BJ (cell line): ENCODE measurements at regions not wholly inside any gene's neighbourhood (a gene's known extent, or its start where the extent isn't known, plus 50 kb on each side); places are given as distances from the start of the nearest gene placed in this dataset.
"Not testable (repeated sequence)": the region's sequence is repeated elsewhere in the genome, so short reads cannot be mapped to it uniquely, and the experiment has no call there.

ENCODE experiments used
- CTCF ChIA-PET: fragments of 350-600 bp; formaldehyde crosslinking; extraction: SDS; loops from one replicate; lab custom pipeline; 2021; ENCODE audit warnings: antibody characterized with exemption, inconsistent platforms; lab: Yijun Ruan, JAX
- POLR2A ChIA-PET: fragments of 300-600 bp; sonication (Branson Sonifier 250); formaldehyde crosslinking; extraction: SDS; loops from one replicate; lab custom pipeline; 2021; ENCODE audit warnings: antibody characterized with exemption; lab: Charles Lee
- DNase-seq: peaks from one replicate; pipeline ENCODE4 v3.0.0-alpha.2; 2011; ENCODE audit warnings: low read depth
- H3K27me3 ChIP-seq: 2 replicates; pipeline ENCODE4 v1.6.0; 2011; ENCODE audit warnings: low read length; ENCODE audit not compliant: control insufficient read depth, insufficient read depth
- H3K36me3 ChIP-seq: 2 replicates; pipeline ENCODE4 v1.5.1; 2011; ENCODE audit warnings: low read length; ENCODE audit not compliant: control insufficient read depth, insufficient read depth
- H3K4me3 ChIP-seq: 2 replicates; pipeline ENCODE4 v1.5.1; 2011; ENCODE audit warnings: low read depth, mild to moderate bottlenecking, control low read depth, low read length
- TF ChIP-seq, protein P1 (sequence below): IDR thresholded peaks from 2 replicates; pipeline ENCODE4 v1.5.1; 2011; ENCODE audit warnings: low read depth, mild to moderate bottlenecking, control low read depth, inconsistent platforms, low read length, moderate library complexity; ENCODE audit not compliant: insufficient read depth

DNA sequence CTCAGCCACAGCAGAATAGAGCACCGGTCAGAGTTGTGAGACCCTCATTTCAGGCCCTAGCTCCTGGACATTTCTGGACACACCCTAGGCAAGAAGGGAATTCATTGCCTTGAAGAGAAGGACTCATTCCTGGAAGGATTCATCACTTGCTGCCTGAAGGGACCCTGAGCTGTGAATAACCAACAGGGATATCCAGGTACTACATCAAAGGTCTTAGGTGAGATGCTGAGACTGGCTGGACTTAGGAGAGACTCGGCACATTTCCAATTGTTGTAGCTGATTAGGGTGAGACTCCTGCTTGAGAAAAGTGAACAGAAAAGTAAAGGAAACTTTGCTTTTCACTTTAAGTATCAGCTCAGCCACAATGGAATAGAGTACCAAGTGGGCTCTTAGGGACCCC, 208.1 kb upstream of the CDKN2B start:
- no peaks in the 10 kb centered on the region for H3K27me3 ChIP-seq
- DNase-seq: no peak
- no peak overlapping the region for H3K4me3 ChIP-seq
- H3K36me3 ChIP-seq: no peaks in the 10 kb centered on the region
- CTCF ChIA-PET: interaction anchor here (0.6 to 1.2 kb wide), 3 partner anchors 12 to 151 kb away, joined by 3 to 4 read pairs (median 3); no protein-coding TSS in a partner anchor
- TF ChIP-seq, protein P1, sequence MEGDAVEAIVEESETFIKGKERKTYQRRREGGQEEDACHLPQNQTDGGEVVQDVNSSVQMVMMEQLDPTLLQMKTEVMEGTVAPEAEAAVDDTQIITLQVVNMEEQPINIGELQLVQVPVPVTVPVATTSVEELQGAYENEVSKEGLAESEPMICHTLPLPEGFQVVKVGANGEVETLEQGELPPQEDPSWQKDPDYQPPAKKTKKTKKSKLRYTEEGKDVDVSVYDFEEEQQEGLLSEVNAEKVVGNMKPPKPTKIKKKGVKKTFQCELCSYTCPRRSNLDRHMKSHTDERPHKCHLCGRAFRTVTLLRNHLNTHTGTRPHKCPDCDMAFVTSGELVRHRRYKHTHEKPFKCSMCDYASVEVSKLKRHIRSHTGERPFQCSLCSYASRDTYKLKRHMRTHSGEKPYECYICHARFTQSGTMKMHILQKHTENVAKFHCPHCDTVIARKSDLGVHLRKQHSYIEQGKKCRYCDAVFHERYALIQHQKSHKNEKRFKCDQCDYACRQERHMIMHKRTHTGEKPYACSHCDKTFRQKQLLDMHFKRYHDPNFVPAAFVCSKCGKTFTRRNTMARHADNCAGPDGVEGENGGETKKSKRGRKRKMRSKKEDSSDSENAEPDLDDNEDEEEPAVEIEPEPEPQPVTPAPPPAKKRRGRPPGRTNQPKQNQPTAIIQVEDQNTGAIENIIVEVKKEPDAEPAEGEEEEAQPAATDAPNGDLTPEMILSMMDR: no peak
- POLR2A ChIA-PET: no interaction called here

DNA sequence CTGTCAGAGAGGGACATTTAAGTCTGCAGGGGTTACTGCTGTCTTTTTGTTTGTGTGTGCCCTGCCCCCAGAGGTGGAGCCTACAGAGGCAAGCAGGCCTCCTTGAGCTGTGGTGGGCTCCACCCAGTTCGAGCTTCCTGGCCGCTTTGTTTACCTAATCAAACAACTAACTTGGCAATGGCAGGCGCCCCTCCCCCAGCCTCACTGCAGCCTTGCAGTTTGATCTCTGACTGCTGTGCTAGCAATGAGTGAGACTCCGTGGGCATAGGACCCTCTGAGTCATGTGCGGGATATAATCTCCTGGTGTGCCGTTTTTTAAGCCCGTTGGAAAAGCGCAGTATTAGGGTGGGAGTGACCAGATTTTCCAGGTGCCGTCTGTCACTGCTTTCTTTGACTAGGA, 216.8 kb upstream of the CDKN2B start:
- DNase-seq, H3K36me3 ChIP-seq, CTCF ChIA-PET, POLR2A ChIA-PET, H3K27me3 ChIP-seq, H3K4me3 ChIP-seq: not testable (repeated sequence)

DNA sequence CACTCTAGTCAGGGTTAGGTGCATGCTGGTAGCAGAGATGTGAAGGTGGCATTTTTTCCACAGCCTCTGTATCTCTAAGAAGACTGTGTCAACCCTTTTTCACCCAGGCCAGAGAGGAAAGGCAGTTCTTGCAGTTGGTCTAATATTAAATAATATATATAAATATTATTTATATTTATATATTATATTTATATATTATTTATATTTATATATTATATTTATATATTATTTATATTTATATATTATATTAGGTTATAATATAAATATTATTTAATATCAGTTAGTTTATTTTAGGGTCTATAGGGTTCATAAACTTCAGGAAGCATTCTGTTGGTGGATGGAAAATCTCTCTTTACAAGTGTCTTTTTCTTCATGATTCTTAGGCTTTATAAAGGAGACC, 218.6 kb upstream of the DMRTA1 start:
- no peak for DNase-seq
- ChIA-PET POLR2A (no interaction called here), CTCF (interaction anchor here (0.8 to 2.2 kb wide), 5 partner anchors 16 to 416 kb away, joined by 3 to 7 read pairs (median 5); no protein-coding TSS in a partner anchor)
- Histone ChIP-seq H3K27me3 (no peaks in the 10 kb centered on the region), H3K36me3 (no peaks in the 10 kb centered on the region), H3K4me3 (no peak overlapping the region)
- TF ChIP-seq, protein P1: no peak

DNA sequence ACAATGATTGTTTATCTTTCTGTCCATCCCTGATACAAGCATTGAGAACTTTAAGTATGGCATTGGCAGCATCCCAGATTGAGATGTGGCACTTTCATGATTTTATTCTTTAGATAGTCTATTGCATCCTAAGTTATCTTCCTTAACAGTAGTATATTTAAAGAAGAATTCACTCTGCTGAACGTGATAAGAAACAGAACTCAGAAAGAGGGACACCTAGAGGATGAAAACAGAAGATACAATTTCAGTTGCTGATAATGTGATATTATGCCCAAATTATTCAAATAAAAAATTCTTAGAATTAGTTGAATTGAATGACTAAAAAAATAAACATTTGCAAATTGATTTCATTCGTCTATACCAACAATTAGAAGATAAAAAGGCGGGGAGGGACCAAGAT, 218.1 kb upstream of the DMRTA1 start:
- no peak for DNase-seq
- H3K27me3 ChIP-seq: no peaks in the 10 kb centered on the region
- no peaks in the 10 kb centered on the region for H3K36me3 ChIP-seq
- ChIA-PET POLR2A (no interaction called here), CTCF (interaction anchor here (0.8 to 2.5 kb wide), 8 partner anchors 10 to 416 kb away, joined by 3 to 14 read pairs (median 4); no protein-coding TSS in a partner anchor)
- TF ChIP-seq, protein P1: peak; percentile 35
- no peak overlapping the region for H3K4me3 ChIP-seq

DNA sequence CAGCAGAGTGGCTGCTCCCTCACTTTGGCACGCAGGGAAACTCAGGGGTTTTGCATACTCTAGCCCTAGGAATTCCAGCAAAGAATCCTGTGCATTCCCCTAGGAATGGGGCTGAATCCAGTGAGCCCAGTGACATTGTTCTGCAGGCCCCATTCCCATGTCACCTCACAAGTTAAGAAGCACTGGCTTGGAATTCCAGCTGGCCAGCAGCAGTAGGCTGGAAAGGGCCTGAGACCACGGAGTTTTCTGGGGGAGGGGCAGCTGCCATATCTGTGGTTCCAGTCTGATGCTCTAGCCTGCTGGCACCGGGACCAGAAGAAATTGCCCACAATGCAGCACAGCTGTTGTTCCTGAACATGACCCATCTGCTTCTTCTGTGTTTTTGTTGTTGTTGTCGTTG, 217.6 kb upstream of the DMRTA1 start:
- DNase-seq: no peak
- ChIA-PET CTCF (interaction anchor here (0.6 to 2.5 kb wide), 8 partner anchors 9 to 417 kb away, joined by 3 to 14 read pairs (median 4); no protein-coding TSS in a partner anchor), POLR2A (no interaction called here)
- H3K36me3 ChIP-seq: no peaks in the 10 kb centered on the region
- no peak overlapping the region for H3K4me3 ChIP-seq
- TF ChIP-seq, protein P1: no peak
- no peaks in the 10 kb centered on the region for H3K27me3 ChIP-seq

DNA sequence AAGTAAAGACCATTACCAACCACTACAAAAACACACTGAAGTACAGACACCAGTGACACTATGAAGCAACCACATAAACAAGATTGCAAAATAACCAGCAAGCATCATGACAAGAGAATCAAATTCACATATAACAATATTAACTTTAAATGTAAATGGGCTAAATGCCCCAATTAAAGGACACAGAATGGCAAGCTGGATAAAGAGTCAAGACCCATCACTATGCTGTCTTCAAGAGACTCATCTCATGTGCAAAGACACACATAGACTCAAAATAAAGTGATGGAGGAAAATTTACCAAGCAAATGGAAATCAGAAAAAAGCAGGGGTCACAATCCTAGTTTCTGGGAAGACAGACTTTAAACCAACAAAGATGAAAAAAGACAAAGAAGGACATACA, 215.3 kb upstream of the DMRTA1 start:
- ChIA-PET POLR2A (interaction anchor here (0.8 kb wide), 1 partner anchor 414 kb away, joined by 3 read pairs; no protein-coding TSS in a partner anchor), CTCF (interaction anchor here (0.7 to 2.9 kb wide), 3 partner anchors 223 to 417 kb away, joined by 3 to 10 read pairs (median 4); no protein-coding TSS in a partner anchor)
- not testable (repeated sequence) for H3K4me3 ChIP-seq, H3K27me3 ChIP-seq, DNase-seq, H3K36me3 ChIP-seq
